ENCODE measurements at regions not wholly inside any gene's neighbourhood (a gene's known extent, or its start where the extent isn't known, plus 50 kb on each side); places are given as distances from the start of the nearest gene placed in this dataset.
A peak's percentile ranks its signal among the peaks of the same experiment; 100 is the strongest.

DNA sequence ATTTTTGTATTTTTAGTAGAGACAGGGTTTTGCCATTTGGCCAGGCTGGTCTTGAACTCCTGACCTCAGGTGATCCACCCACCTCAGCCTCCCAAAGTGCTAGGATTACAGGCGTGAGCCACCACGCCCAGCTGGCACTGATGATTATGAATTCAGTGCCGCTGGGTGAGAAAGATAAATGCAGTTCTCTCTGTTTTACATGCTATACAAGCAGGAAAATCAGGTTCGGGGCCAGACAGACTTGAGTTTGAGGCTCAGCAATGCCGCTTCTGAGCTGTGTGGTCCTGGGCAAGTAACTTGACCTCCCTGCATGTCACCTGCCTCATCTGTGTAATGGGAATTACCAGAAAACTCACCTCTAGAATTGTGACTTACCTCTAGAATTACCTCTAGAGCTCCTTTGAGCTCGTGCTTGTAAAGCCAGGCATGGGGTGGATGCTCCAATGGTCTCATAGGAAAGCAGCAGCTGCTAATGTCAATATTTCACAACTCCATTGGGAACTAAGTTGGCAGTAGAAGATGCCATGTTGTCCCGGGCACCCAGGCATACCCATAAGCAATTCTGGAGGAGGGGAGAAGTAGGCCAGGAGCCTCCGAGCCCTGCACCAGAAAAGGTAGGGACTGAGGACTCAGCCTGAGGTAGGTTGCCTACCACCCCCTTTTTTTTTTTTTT is 119.8 kb upstream of the SLC25A33 start:
- Histone ChIP-seq H3K4me1 (ENCODE audit: insufficient read depth, low read length) (no peaks in the 10 kb centered on the region), H3K27ac (ENCODE audit: low read depth, low read length) (no peak overlapping the region), H3K4me3 (ENCODE audit: low read depth in 1 of 2, low read length in 2 of 2) (no peak overlapping the region), H3K9me3 (ENCODE audit: low read length) (no peaks in the 10 kb centered on the region), H3K27me3 (ENCODE audit: control insufficient read depth in 1 of 2, insufficient read depth in 2 of 2, low read length in 2 of 2) (no peaks in the 10 kb centered on the region), H3K36me3 (ENCODE audit: insufficient read depth, low read length) (no peaks in the 10 kb centered on the region), H3K9ac (ENCODE audit: low read length) (no peak overlapping the region)

DNA sequence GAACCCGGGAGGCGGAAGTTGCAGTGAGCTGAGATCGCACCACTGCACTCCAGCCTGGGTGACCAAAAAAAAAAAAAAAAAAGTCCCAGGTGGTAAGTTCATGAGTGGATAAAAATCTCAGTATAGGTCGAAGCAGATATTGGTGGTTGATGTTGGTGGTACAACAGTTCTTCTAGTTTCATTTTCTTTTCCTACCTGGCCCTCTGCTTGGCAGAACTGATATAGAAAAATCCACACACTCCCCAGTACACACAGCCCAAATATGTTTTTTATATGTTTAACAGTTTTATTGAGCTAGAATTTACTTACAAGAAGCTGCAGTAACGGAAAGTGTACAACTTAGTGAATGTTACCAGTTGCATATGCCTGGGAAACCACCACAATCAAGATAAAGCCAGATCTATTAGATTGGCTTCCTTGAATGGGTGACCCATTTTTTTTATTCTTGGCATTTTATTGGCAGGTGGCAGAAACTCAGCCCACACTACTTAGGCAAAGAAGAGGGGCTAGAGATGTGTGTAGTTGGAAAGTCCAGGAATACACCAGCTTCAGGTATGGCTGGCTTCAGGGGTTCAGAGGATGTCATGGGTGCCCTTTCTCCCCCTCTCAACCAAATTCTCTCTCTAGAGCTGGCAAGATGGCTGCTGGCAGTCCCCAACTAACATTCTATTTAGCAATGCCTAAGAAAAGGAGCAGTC is 118.3 kb upstream of the SLC25A33 start:
- Histone ChIP-seq H3K4me3 (ENCODE audit: low read depth in 1 of 2, low read length in 2 of 2) (no peak overlapping the region), H3K4me1 (ENCODE audit: insufficient read depth, low read length) (no peaks in the 10 kb centered on the region), H3K27me3 (ENCODE audit: control insufficient read depth in 1 of 2, insufficient read depth in 2 of 2, low read length in 2 of 2) (no peaks in the 10 kb centered on the region), H3K36me3 (ENCODE audit: insufficient read depth, low read length) (no peaks in the 10 kb centered on the region), H3K9ac (ENCODE audit: low read length) (no peak overlapping the region), H3K27ac (ENCODE audit: low read depth, low read length) (no peak overlapping the region), H3K9me3 (ENCODE audit: low read length) (no peaks in the 10 kb centered on the region)

DNA sequence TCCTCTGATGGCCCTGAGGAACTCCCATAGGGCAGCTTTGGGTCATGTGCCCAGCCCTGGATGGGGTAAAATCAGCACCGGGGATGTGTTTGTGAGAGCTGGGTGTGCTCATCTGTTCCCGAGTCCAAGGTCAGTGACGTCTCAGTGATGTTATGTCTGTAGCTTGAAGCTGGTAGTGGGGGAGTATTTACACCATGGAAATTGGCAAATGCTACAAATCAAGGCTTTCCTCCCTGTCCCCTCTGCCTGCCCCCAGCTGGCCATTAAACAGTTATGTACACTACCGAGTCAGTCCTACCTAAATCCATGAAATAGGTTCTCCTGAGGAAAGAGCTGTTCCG is 117.8 kb upstream of the SLC25A33 start:
- Histone ChIP-seq H3K27me3 (ENCODE audit: control insufficient read depth in 1 of 2, insufficient read depth in 2 of 2, low read length in 2 of 2) (no peaks in the 10 kb centered on the region), H3K9me3 (ENCODE audit: low read length) (no peaks in the 10 kb centered on the region), H3K4me1 (ENCODE audit: insufficient read depth, low read length) (no peaks in the 10 kb centered on the region), H3K9ac (ENCODE audit: low read length) (no peak overlapping the region), H3K4me3 (ENCODE audit: low read depth in 1 of 2, low read length in 2 of 2) (no peak overlapping the region), H3K36me3 (ENCODE audit: insufficient read depth, low read length) (no peaks in the 10 kb centered on the region), H3K27ac (ENCODE audit: low read depth, low read length) (no peak overlapping the region)

DNA sequence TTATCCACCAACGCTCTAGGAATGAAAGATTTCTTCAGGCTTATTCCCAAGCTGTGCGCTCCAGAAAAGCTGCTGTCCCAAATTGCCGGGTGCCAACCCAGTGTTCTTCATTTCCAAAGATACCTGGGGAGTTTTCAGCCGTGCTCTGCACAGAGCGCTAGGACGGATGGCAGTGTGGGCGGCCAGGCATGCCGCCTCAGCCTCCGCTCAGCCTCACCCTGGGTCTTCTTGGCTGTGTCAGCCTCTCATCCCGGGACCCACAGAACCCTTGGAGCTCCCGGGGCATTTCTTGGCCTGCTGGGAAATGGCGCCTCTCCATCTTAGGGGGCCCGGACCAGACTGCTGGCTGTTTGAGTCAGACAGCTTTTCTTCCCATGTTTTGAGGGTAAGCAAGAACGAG is 116.9 kb upstream of the SLC25A33 start:
- no peak overlapping the region for H3K27ac ChIP-seq (ENCODE audit: low read depth, low read length)
- no peak overlapping the region for H3K9ac ChIP-seq (ENCODE audit: low read length)
- H3K9me3 ChIP-seq (ENCODE audit: low read length), result no peaks in the 10 kb centered on the region
- H3K27me3 ChIP-seq (ENCODE audit: control insufficient read depth in 1 of 2, insufficient read depth in 2 of 2, low read length in 2 of 2), result no peaks in the 10 kb centered on the region
- H3K4me1 ChIP-seq (ENCODE audit: insufficient read depth, low read length), result no peaks in the 10 kb centered on the region
- H3K4me3 ChIP-seq (ENCODE audit: low read depth in 1 of 2, low read length in 2 of 2), result no peak overlapping the region
- no peaks in the 10 kb centered on the region for H3K36me3 ChIP-seq (ENCODE audit: insufficient read depth, low read length)

DNA sequence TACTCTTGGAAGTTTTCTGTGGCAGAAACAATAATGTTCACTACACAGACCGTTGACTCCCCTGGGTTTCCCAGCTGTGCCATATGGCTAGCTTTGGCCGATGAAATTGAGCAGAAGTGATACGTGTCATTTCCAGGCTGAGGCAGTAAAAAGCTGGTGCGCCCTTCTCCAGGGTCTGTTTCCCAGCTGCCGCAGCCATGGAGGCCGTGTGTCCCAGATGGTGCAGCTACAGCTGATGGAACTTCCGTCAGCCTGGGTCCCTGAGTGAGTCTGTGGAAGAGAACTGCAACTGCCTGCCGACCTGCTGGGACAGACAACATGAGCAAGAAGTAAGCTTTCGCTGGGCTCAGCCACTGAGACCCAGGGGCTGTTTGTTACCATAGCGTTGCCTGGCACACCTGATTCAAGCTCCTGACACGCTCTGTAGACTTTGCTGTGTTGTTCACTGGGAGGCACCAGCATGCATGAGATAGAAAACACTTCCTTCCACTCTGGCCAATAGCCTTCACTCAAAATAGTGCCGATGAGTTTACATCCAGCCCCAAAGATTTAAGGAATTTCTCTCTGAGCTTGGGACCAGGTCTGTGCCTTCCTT is 116.3 kb upstream of the SLC25A33 start:
- no peaks in the 10 kb centered on the region for H3K27me3 ChIP-seq (ENCODE audit: control insufficient read depth in 1 of 2, insufficient read depth in 2 of 2, low read length in 2 of 2)
- no peak overlapping the region for H3K4me3 ChIP-seq (ENCODE audit: low read depth in 1 of 2, low read length in 2 of 2)
- no peak overlapping the region for H3K9ac ChIP-seq (ENCODE audit: low read length)
- H3K36me3 ChIP-seq (ENCODE audit: insufficient read depth, low read length), result no peaks in the 10 kb centered on the region
- no peaks in the 10 kb centered on the region for H3K4me1 ChIP-seq (ENCODE audit: insufficient read depth, low read length)
- H3K27ac ChIP-seq (ENCODE audit: low read depth, low read length), result no peak overlapping the region
- H3K9me3 ChIP-seq (ENCODE audit: low read length), result no peaks in the 10 kb centered on the region

DNA sequence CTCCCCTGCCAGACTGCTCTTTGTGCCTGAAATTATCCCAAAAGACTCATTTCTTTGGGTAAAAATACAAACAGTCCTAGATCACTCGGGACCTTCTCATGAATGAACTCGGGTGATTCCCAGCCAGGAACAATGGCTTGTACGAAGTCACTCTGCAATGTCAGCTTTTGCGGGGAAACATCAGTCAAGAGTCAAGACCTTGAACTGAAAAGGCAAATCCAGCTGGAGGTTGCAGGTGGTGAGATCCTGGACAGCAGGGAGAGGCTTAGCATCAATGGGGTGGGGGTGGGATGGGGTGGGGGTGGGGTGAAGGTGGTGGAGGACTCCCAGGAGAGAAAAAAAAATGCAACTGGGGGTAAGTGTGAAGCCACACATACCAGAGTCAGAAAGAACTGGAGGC is 115.0 kb upstream of the SLC25A33 start:
- Histone ChIP-seq H3K27ac (ENCODE audit: low read depth, low read length) (no peak overlapping the region), H3K4me1 (ENCODE audit: insufficient read depth, low read length) (peaks cover 2% of the 10 kb centered on the region), H3K9me3 (ENCODE audit: low read length) (no peaks in the 10 kb centered on the region)

DNA sequence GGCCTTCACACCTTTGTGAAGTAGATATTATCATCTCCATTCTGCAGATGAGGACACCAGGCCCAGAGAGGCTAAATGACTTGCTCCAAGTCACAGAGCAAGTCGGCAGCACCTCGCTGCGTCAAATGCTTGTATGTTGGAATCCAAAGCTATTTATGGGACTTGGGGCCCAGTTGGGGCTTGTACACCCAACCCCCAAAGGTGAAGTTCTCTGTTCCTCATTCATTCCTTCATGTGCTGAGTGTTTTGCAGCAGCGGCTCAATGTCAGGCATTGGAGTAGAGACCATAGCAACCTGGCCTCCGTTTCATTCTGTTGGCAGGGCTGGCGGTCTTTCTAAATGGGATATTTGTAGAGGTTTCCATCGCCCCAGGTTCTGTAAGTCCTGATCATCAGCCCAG is 113.4 kb upstream of the SLC25A33 start:
- Histone ChIP-seq H3K9ac (ENCODE audit: low read length) (no peak overlapping the region), H3K4me1 (ENCODE audit: insufficient read depth, low read length) (peaks cover 10% of the 10 kb centered on the region), H3K36me3 (ENCODE audit: insufficient read depth, low read length) (no peaks in the 10 kb centered on the region), H3K4me3 (ENCODE audit: low read depth in 1 of 2, low read length in 2 of 2) (no peak overlapping the region), H3K27ac (ENCODE audit: low read depth, low read length) (no peak overlapping the region), H3K9me3 (ENCODE audit: low read length) (no peaks in the 10 kb centered on the region), H3K27me3 (ENCODE audit: control insufficient read depth in 1 of 2, insufficient read depth in 2 of 2, low read length in 2 of 2) (no peaks in the 10 kb centered on the region)

More for the DNA sequence above, 115.0 kb upstream of the SLC25A33 start:
- H3K4me3 ChIP-seq (ENCODE audit: low read depth in 1 of 2, low read length in 2 of 2), result no peak overlapping the region
- H3K27me3 ChIP-seq (ENCODE audit: control insufficient read depth in 1 of 2, insufficient read depth in 2 of 2, low read length in 2 of 2), result no peaks in the 10 kb centered on the region
- no peaks in the 10 kb centered on the region for H3K36me3 ChIP-seq (ENCODE audit: insufficient read depth, low read length)
- no peak overlapping the region for H3K9ac ChIP-seq (ENCODE audit: low read length)

DNA sequence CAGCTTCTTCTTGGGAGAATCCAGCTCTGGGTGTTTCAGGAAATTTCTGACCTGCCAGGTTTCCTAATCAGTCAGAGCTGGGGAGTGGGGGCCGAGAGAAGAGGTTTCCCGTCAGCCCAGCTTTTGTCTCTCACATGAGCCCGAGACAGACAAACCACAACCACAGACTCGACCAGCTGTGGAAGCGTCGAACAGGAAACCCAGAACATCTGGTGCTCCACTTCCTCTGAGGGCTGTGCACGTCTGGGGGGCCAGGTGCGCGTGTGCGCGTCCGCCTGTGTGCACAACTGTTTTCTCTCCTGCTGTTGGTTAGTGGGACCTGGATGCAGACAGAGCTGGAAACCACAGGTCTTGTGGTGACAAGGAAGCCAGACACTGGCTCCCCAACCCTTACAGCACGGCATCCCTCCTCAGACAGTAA is 113.0 kb upstream of the SLC25A33 start:
- Histone ChIP-seq H3K4me3 (ENCODE audit: low read depth in 1 of 2, low read length in 2 of 2) (no peak overlapping the region), H3K4me1 (ENCODE audit: insufficient read depth, low read length) (peaks cover 10% of the 10 kb centered on the region), H3K27ac (ENCODE audit: low read depth, low read length) (no peak overlapping the region), H3K27me3 (ENCODE audit: control insufficient read depth in 1 of 2, insufficient read depth in 2 of 2, low read length in 2 of 2) (no peaks in the 10 kb centered on the region), H3K36me3 (ENCODE audit: insufficient read depth, low read length) (no peaks in the 10 kb centered on the region), H3K9ac (ENCODE audit: low read length) (no peak overlapping the region), H3K9me3 (ENCODE audit: low read length) (no peaks in the 10 kb centered on the region)

DNA sequence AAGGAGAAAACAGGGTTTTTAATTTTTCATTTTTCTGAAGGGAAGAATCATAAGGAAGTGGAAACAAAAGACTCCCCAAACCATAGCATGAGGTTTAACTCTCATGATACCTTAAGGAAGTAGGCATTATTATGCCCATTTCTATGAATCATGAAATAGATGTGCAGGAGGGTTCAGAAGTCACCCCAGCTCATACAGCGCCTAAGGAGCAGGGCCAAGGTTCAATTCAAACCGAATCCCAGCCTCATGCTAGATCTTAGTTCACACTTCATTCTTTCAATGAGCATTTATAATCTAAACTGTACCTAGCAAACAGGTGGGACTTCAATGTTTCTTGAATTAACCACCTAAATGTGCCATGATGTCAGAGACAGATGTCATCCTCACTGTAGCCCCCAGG is 111.9 kb upstream of the SLC25A33 start:
- H3K4me3 ChIP-seq (ENCODE audit: low read depth in 1 of 2, low read length in 2 of 2), result no peak overlapping the region
- H3K9ac ChIP-seq (ENCODE audit: low read length), result no peak overlapping the region
- no peaks in the 10 kb centered on the region for H3K36me3 ChIP-seq (ENCODE audit: insufficient read depth, low read length)
- no peaks in the 10 kb centered on the region for H3K27me3 ChIP-seq (ENCODE audit: control insufficient read depth in 1 of 2, insufficient read depth in 2 of 2, low read length in 2 of 2)
- peaks cover 10% of the 10 kb centered on the region for H3K4me1 ChIP-seq (ENCODE audit: insufficient read depth, low read length)
- H3K9me3 ChIP-seq (ENCODE audit: low read length), result no peaks in the 10 kb centered on the region
- H3K27ac ChIP-seq (ENCODE audit: low read depth, low read length), result no peak overlapping the region

DNA sequence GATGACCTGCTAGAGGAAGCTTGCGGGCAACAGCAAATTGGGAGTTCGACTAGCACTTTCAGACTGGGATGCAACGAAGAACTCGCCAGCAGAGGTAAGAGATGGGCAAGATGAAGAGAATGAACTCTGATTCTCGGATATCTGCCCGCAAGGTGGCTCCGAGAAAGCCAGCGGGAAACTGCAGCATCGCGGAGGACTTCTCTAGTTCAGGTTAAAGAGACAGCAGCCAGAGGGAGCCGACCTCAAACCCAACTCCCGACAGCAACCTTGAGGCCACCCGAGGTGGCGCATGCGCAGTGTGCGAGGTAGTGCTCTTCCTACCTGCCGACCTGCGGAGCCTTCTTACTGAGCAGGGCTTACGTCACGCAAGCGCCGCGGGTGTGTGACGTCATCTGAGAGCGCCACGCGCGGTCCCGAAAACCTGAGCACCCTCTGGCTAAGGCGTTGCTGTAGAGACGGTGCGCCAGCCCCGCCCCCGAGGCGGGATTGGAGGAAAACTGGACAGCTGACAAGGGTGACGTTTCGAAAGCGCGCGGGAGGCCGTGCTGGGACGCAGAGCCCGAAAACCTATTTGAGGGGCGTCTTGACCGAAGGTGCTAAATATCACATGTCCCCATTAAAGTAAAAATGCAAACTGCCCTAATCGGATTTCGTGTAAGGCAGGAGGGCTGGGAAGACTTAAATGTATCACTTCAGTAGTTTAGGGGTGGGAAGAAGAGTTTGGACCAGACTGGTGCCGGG is 110.5 kb upstream of the SLC25A33 start:
- Histone ChIP-seq H3K36me3 (ENCODE audit: insufficient read depth, low read length) (no peaks in the 10 kb centered on the region), H3K4me1 (ENCODE audit: insufficient read depth, low read length) (peaks cover 10% of the 10 kb centered on the region), H3K27ac (ENCODE audit: low read depth, low read length) (peak overlapping the region; percentile 86), H3K9me3 (ENCODE audit: low read length) (no peaks in the 10 kb centered on the region), H3K4me3 (ENCODE audit: low read depth in 1 of 2, low read length in 2 of 2) (peak overlapping the region; percentile 43 to 83), H3K27me3 (ENCODE audit: control insufficient read depth in 1 of 2, insufficient read depth in 2 of 2, low read length in 2 of 2) (no peaks in the 10 kb centered on the region), H3K9ac (ENCODE audit: low read length) (peak overlapping the region; percentile 97)

DNA sequence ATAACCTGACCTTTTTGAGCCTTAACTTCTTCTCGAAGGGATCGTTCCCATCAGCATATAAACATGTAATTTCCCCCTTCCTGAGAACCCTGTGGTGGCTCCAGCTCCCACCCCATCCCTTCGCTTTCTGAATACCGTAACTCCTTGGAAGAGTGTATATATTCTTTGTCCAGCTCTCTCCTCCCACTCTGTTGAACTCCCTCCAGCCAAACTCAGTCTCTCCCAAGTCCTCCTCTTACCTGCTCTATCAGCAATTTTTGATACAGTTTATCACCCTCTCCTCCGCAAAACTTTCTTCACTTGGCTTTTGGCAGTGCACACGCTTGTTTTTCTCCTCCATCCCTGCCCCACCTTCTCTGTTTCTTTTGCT is 109.9 kb upstream of the SLC25A33 start:
- Histone ChIP-seq H3K36me3 (ENCODE audit: insufficient read depth, low read length) (no peaks in the 10 kb centered on the region), H3K4me1 (ENCODE audit: insufficient read depth, low read length) (peaks cover 10% of the 10 kb centered on the region), H3K9me3 (ENCODE audit: low read length) (no peaks in the 10 kb centered on the region), H3K9ac (ENCODE audit: low read length) (peak overlapping the region; percentile 62), H3K27me3 (ENCODE audit: control insufficient read depth in 1 of 2, insufficient read depth in 2 of 2, low read length in 2 of 2) (no peaks in the 10 kb centered on the region), H3K4me3 (ENCODE audit: low read depth in 1 of 2, low read length in 2 of 2) (peak overlapping the region; percentile 43 to 83), H3K27ac (ENCODE audit: low read depth, low read length) (peak overlapping the region; percentile 86)
